GM21528 (cell line): ENCODE measurements at regions not wholly inside any gene's neighbourhood (a gene's known extent, or its start where the extent isn't known, plus 50 kb on each side); places are given as distances from the start of the nearest gene placed in this dataset.
"Not testable (repeated sequence)": the region's sequence is repeated elsewhere in the genome, so short reads cannot be mapped to it uniquely, and the experiment has no call there.

Experiments
- ATAC-seq: cut with Tn5 transposase; IDR thresholded peaks from one replicate; pipeline ENCODE4 v1.9.1; 2021; ENCODE audit warnings: mild to moderate bottlenecking, moderate library complexity; ENCODE audit not compliant: unreplicated experiment, low FRiP score

DNA sequence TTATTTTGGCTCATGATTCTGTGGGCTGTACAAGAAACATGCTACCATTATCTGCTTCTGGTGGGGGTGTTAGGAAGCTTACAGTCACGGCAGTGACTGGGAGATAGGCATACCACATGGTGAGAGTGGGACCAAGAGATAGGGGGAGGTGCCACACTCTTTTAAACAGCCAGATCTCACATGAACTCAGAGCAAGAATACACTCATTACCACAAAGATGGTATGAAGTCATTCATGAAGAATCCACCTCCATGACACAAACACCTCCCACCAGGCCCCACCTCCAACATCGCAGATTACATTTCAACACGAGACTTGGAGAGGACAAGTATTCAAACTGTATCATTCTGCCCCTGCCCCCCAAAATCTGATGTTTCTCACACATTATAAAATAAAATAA lies 2396.7 kb downstream of the PCDH7 start:
- ATAC-seq: no peak

DNA sequence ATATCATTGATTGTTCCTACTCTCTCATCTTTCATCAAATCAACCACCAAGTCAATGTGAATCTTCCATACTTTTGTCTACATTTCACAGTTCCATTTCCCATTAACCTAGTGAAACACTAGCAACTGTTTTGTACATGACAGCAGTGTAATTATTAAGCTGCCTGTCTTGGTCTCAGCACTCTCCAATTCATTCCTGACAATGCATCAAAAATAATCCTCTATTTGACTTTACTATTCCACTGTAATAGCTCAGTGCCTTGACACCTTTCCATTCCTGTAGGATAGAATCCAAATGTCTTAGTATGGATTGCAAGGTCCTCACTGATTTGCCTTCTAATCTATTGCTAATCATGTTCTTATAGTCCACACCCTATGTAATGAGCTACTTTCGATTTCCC lies 2405.8 kb downstream of the PCDH7 start:
- ATAC-seq: no peak

- ATAC-seq: not testable (repeated sequence)
Measured at GRCh38 chr4:33130662-33131061, 2410.5 kb downstream of the PCDH7 start.

DNA sequence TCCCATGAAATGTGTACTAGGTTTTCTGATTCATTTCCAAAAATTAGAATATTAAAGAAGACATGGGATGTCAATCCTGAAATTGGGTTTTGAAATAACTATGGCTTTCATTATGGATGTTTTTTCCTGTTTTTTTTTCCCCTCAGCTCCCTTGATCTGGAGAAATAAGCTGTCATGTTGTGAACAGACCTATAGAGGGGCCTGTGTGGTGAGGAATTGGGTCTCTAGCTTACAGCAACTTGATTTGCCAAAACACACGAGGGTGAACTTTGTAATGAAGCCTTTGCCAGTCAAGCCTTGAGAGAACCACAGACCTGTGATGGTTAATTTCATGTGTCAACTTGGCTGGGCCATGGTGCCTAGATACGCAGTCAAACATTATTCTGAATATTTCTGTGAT lies 2413.6 kb downstream of the PCDH7 start:
- no peak for ATAC-seq

- ATAC-seq: no peak
Measured at GRCh38 chr4:33134366-33134765, 2414.2 kb downstream of the PCDH7 start.

DNA sequence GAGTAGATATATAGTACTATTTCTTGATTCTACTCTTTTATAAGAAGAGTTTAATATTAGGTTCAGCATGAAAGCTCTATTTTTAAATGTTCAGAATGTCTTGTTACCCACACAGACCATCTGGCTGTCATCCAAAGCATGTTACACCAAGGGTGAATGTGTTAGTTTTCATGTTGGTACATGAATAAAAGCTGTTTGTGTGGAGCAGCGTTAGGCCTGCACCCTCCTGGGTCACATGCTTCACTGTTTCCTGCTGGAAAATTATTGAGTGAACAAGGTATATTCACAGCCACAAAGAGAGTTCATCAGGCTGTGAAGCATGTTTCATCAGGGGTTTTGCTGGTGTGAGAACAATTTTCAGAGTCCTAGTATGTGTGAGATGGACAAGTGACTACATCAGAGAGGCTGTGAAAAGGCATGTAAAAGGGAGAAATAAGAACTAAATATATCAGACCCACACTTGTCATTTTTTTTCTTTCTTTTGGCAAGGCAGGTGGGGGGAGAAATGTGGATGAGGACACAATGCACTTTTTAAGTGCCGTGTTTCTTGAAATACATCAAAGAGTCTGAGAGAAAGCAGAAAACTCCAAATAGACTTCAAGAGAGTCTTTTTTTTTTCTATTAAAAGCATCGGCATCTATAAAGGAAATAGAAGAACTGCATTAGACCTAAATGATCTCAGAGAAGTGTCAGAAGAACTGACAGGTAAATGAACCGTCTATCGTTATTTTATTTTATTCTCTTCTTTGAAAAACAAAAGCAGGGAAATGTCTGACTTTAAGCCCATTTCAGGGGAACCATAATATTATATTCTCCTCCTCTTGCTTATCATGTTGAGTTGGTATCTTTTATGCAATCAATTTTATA lies 2429.7 kb downstream of the PCDH7 start:
- ATAC-seq: no peak

DNA sequence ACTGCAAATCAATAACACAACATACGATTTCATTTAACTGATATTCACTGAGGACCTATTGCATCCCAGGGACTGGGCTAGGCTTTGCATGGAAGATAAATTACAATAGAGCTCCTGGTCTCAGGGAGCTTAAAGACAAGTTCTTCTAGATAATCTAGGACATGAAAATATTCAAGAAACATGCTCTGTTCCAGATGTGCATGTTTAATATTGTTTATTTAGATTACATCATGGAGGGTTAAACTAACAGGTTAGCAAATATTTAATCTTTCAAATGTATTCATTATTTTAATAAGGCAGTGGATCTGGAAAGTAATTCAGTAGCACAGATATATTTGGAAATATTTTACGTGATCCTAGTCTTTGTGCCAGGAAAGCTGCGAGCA lies 2430.3 kb downstream of the PCDH7 start:
- ATAC-seq: no peak

DNA sequence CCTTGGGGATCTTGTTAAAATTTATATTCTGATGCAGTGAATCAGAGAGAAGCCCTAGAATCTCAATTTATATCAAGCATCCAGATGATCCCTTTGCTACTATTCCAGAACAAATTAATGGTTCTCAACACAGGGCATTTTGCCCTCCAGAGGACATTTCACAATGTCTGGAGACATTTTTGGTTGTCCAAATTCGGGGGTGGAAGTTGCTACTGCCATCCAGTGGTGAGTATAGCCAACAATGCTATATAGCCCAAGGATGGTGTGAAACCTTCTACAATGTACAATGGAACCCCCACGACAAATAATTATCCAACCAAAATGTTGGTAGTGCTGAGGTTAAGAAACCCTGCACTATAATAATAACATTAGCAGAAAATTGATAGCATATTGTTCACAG lies 2440.0 kb downstream of the PCDH7 start:
- no peak for ATAC-seq

GRCh38 chr4:33161202-33161601 lies 2441.0 kb downstream of the PCDH7 start:
- ATAC-seq: no peak

- no peak for ATAC-seq
Measured at GRCh38 chr4:33162122-33162521, 2442.0 kb downstream of the PCDH7 start.

- ATAC-seq: no peak
Measured at GRCh38 chr4:33171873-33172525, 2451.8 kb downstream of the PCDH7 start.

GRCh38 chr4:33176566-33176965 lies 2456.4 kb downstream of the PCDH7 start:
- no peak for ATAC-seq

DNA sequence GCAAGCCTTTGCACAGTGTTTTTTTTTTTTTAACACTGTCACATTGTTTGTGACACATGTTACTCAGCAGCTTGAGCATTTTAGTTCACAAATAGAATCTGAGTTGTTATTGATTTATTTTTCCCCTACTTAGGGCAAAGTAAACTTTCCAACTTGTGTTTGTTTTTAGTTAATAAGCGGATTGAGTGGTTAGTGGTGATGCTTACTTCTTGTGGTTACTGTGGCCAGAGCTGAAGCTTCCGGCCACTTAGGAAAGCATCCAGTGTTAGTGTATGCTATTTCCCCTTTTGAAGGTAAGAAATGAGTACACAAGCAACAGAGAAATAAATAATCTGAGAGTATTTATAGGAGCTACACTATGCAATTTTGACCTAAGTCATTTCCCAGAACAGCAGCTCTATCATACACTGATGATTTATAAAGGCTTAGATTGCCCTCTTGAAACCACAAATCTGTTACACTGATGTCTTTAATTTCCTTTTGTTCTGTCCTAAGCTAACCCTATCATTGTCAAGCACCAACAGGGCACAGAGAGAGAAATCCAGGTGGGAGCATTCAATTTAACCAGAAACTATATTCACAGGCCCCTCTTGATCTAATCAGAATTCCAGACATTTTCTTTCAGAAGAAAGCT lies 2464.6 kb downstream of the PCDH7 start:
- ATAC-seq: peak; percentile 82

DNA sequence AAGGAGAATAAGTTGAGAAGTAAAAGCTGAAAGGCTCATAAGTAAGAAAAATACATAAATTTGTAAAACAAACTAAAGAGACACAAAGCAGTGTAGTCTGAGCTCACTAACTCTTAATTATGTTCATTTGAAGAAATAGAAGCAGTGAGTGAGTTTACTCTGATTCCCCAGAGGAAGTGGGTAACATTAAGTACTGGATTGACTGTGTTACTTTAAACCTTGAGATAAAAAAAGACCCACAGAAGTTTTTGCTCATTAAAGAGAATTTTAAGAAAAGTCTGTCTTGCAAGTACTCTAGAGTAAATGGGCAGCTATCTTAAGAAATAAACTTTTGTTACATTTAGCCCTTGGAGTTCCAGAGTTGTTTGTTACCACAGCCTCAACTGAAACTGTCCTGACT lies 2466.9 kb downstream of the PCDH7 start:
- peak; percentile 42 for ATAC-seq

GRCh38 chr4:33188733-33189132 lies 2468.6 kb downstream of the PCDH7 start:
- ATAC-seq: no peak

DNA sequence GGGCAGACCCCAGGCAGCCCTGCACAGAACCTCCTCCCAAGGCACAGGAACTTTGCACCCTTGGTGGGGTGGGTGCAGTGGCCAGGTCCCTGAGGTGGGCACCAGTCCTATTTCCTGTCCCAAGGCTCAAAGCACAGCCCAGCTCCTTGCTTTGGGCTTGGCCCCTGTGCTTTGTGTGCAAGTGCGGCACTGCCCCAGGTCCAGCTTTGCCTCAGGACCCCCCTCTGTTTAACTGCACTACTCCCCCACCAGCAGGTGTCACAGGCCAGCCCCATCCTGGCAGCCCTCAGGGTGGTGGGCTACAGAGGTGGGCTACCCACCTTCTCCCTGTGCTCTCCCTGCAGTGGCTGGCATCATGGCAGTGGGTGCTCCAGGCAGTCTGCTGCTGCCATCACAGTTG lies 2469.0 kb downstream of the PCDH7 start:
- no peak for ATAC-seq

- no peak for ATAC-seq
Measured at GRCh38 chr4:33193109-33193508, 2472.9 kb downstream of the PCDH7 start.

- no peak for ATAC-seq
Measured at GRCh38 chr4:33200377-33200776, 2480.2 kb downstream of the PCDH7 start.

- ATAC-seq: no peak
Measured at GRCh38 chr4:33218238-33218637, 2498.1 kb downstream of the PCDH7 start.

- ATAC-seq: no peak
Measured at GRCh38 chr4:33226133-33226532, 2506.0 kb downstream of the PCDH7 start.

DNA sequence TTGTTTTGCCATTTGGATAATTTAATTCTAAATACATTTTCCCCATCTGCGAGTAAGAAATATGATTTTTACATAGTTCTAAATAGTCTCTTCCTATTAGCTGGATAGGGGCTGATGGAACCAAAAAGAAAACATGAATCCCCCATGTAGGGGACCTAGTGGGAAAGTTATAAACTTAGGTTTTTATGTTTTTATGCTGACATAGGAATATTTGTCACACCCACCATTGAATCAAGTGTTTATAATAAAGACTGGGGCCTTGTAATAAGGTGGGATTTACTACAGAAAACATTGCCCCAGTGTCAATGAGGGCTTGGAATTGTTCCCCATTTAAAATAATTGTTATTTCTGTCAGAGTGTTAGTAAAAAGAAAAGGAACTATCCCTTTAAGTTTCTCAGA lies 2506.6 kb downstream of the PCDH7 start:
- no peak for ATAC-seq

DNA sequence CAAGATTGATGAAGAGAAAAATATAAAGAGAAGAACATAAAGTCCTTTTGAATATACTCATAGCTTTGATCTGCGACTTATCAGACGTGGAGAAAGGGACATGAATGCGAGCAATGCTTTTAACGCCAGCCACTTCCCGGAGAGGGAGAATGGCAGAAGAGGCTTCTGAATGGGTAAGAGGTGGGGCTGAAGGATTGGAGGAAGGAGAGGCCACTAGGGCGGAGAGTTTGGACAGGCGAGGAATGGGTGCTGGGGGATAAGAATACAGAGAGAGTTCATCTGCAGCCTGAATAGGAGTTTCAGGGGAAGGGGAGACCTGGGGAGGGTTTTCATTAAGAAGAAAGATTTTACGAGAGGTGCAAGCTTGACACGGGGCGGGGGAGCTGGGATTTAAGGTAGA lies 2534.9 kb downstream of the PCDH7 start:
- no peak for ATAC-seq
